LoVo (cell line): ENCODE measurements at regions not wholly inside any gene's neighbourhood (a gene's known extent, or its start where the extent isn't known, plus 50 kb on each side); places are given as distances from the start of the nearest gene placed in this dataset.

Source experiments
- DNase-seq: peaks from one replicate; pipeline ENCODE4 v3.0.0-alpha.2; 2016; ENCODE audit warnings: low spot score

DNA sequence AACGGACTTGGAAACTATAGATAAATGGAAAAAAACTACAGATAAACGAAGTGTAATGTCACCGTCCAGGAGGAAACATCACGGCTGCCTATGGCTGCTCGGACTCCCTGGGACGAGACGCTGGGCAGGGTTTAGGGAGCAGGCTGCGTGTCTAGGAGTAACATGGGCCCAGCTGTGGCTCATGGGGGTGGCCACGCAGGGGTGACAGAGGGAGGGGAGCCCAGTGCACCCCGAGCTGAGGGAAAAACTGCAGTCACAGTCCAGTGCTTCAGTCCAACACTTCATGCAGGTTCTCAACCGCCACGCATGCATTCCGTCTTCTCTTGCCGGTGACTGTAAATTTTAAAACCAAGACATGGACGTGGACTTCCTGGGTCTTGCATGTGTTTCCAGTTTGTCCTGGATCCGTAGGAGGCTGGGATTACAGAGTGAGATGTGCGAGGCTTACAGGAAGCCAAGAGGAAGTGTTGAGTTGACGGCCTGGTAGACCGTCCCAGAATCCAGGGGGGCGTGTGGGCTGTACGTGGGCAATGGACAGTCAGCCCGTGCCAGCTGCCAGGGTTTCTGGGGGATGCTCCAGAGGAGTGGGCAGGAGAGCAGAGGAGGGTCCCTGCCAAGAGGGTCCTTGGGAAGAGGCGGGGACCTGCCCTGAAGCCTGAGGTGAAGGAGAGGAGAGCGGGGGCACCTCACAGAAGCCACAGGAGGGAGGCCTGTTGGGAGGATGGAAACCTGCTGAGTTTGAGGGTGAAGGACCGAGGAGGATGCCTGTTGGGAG, 691.4 kb downstream of the BRD1 start:
- no peak for DNase-seq

- DNase-seq, result no peak
Observed at GRCh38 chr22:49134076-49134475, 693.6 kb downstream of the BRD1 start.

DNA sequence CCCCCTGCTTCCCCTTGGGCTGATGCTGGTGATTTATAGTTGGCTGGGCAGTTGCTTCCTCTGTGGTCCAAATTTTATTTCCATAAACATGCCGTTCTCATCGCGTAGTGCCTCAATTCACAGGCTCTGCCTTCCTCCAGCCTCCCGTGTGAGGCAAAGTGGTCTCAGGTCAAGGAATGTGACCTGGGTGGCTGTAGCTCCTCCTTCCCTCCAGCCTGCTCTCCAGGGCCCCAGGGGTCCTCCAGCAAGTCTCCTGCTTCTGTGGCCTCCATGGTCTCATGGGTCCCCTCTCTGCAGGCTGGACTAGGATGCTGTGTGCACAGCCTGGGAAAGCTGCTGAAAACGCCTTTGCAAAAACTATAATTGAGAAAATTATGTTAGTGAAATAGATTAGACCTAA, 694.1 kb downstream of the BRD1 start:
- no peak for DNase-seq

DNA sequence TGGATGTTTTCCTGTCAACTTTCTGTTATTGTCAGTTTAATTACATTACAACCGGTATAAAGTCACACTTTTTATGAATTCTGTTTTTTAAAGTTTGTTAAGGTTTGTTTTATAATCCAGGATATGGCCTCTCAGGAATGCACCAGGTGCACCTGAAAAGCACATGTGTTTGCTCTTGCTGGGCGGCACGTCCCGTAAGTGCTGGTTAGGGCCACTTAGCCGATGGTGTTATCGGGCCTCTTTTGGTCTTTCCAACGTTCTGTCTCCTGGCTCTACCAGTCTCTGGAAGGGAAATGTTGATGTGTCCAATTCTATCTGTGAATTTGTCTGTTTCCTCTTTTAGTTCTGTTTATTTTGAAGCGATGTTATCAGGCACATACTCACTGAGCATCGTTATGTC, 695.7 kb downstream of the BRD1 start:
- no peak for DNase-seq

DNA sequence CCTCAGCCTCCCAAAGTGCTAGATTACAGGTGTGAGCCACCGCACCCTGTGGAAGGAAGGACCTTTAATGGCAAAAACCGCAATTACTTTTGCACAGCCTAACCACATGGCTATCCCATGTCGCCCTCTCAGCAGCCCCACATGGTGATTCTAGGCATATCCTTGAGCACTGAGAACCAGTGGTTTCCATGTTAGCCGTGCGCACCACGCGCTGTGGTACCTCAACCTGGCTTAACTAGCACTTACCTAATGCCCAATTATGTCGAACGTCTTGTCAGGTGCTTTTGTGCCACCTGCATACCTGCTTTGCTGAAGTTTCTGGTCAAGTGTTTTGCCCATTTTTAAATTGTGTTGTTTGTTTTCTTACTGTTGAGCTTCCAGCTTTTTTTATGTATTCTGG, 697.9 kb downstream of the BRD1 start:
- DNase-seq, result no peak

DNA sequence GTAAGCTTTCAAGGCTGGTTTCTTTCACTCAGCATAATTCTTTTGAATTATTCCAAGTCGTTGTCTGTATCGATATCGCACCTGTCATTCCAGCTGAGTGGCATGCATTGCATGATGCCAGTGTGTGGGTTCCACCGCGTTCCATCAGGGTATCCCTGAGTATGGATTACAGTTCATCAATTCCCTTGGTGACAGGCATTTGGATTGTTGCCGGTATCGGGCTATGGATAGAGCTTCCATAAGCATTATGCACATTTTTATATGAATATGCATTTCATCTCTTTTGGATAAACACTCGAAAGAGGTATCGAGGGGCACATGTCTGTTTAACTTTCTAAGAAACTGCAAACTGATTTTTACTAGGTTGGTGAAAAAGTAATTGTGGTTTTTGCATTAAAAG, 698.8 kb downstream of the BRD1 start:
- DNase-seq, result no peak

DNA sequence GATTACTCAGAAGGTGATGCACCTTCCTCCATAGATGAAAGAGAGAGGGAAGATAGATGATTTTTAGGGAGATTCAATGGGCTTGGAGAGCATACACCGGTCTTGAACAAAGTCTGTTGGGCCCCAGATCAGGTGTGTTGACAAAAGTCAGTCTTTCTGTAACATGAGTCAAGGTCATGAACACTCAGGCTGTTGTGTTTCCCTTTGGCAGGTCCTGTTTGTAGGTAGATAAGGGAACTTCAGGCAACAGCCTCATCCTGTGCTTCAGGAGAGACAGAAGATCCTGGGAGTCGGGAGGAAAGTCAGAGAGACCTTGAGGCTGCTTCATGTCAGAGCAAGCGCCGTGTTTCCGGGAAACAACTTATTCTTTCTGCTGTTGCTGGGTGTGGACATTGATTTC, 703.1 kb downstream of the BRD1 start:
- DNase-seq, result no peak

DNA sequence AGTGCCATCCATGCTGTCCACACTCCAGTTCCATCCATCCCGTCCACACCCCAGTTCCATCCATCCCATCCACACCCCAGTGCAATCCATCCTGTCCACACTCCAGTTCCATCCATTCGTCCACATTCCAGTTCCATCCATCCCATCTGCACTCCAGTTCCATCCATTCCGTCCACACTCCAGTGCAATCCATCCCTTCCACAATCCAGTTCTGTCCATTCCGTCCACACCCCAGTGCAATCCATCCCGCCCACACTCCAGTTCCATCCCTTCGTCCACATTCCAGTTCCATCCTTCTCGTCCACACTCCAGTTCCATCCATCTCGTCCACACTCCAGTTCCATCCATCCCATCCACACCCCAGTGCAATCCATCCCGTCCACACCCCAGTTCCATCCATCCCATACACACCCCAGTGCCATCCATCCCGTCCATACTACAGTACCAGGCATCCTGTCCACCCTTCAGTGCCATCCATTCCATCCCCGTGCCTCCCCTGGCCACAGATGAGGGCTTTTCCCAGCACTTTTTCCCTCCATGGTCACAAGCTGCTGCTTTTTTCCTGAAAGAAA, 704.0 kb downstream of the BRD1 start:
- no peak for DNase-seq

DNA sequence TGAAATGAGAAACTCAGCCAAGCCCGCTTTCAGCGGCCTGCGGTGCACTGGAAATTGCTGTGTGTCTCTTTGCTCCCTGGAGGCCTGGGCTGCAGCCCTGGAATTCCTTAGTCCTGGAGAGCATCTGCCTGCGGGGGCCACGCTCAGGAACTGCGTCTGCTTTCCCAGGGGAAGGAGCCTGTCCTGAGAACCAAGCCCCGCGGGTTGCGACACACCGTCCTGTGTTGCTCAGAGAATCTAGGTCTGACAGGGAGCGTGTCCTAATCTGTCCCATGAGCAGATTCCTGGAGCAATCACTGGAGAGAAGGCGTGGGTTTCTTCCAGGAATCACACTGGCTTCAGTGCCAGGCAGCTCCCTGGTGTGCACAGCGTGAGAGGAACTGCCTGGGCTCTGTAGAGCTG, 708.1 kb downstream of the BRD1 start:
- no peak for DNase-seq

DNA sequence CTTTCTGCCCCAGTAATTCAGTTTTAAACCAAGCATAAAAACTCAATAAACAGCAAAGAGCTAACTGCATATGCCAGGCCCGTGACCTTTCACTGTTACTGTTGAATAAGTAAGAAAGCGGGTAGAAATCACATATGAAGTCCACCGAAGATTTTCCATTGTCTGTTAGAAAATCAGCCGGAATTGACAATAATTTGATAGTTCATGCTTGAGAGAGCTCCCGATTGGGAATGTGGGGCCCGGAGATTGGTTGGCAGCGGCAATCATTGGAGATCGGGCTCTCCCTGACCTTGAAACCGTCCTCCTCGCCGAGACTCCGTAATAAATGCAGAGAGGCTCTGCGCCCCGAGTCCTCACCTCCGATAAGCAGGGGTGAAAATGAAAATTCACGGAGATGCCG, 709.6 kb downstream of the BRD1 start:
- no peak for DNase-seq

DNA sequence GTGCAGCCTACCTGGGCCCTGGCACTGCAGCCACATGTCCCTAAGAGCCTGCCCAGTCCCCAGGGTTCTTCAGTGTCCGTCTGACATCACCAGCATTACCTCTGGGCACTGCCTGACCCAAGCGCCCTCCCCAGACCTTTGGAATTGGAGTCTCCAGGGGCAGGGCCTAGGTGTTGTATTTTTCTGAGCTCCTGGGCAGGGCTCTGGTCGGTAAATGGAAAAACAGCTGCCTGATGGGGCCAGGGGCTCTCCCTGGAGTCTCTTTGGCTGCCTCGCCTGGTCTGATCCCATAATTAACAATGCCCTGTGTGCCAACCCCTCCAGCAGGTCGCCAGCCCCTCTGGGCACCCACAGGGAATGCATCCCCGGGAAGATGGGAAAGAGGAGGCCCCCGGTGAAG, 710.2 kb downstream of the BRD1 start:
- no peak for DNase-seq

GRCh38 chr22:49116486-49117120, 711.1 kb downstream of the BRD1 start:
- no peak for DNase-seq

DNA sequence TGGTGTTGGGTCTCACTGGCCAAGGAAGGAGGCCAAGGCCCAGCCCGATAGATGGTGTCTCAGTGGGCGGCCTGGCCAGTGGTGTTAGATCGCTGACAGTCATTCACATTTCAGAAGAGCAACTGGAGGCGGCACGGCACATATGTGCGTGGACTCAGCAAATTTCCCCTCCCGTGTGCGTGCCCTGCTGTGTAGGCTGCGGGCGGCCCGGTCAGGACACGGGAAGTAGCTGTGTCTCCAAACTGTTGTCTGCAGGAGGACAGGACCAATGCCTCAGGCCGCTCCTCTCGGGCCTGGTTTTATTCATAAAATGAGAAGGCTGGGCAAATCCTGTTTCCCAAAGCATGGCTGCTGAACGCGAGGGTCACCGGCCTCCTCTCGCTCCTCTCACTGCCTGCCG, 711.7 kb downstream of the BRD1 start:
- DNase-seq, result no peak

DNA sequence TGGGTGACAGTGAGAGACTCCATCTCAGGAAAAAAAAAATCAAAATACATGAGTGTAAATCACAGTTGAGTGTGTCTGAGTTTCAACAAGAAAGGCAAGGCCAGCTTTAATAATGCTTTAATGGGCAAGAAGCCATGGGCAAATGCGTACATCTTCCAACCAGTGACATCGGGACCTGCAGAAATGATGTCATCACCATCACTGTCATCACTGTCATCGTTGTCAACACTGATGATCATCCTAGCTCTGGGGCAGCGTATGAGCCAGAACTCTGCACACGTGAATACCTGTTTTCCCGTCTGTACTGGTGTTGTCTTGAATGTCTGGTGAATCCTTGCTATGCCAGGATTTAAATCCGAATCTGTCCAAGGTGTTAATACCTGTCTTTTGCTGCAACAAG, 712.5 kb downstream of the BRD1 start:
- no peak for DNase-seq

DNA sequence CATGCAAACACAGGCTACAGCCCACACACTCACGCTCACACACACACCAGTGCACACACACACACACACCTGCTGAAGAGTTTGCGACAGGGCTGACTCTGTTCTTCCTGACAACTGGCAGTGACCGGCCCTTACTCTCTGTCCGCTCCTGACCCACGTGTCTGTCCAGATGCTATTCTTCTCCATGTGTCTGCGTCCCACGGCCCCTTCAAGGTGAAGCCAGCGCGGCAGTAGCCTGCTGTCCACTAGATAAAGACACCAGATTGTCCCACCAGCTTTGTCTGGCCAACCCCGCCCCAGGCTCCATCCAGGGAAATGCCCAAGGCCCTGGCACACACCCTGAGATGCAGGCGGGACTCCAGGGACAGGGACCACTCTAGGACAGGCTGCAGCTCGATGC, 713.9 kb downstream of the BRD1 start:
- DNase-seq, result no peak

DNA sequence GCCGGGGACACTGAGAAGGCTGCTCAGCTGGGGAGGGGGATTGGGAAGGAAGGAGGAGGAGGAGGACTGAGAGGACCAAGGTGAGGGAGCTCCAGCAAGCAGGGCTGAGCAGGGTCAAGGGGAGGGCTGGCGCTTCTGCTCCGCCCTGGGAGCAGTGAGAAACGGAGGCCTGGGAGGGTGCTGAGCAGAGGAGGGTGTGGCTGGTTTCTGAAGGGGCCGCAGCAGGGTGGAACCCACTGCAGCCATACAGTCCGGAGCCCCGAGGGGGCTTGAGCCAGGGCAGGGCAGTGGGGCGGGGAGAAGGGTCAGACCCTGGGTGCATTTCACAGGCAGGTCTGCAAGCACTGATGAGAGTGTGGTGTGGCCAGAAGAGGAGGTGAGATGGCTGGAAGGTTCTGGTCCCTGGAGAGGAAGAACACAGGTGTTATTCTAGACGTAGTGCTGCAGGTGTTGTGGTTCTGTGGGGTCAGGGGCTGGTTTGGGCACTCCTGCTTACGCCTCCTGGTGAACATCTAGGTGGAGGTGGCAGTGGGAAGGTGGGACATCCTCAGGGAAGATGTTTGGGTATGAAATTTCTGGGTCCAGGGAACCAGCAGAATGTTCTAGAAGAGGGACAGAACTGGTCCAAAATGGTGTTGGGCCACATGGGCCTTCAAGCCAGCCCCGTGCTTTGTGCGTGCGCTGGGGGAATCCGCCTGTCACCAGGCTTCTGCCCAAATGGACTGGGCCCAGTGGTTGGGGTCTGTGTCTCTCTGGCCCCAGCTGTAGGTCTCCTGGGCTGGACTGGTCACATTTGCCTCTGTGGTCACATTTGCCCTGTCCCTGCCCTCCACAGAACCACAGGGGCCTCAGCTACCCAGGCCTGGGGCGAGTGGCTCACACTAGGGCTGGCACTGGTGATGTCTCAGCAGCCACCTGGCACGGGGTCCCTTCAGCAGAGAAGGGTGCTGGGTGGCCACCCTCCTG, 714.7 kb downstream of the BRD1 start:
- no peak for DNase-seq

DNA sequence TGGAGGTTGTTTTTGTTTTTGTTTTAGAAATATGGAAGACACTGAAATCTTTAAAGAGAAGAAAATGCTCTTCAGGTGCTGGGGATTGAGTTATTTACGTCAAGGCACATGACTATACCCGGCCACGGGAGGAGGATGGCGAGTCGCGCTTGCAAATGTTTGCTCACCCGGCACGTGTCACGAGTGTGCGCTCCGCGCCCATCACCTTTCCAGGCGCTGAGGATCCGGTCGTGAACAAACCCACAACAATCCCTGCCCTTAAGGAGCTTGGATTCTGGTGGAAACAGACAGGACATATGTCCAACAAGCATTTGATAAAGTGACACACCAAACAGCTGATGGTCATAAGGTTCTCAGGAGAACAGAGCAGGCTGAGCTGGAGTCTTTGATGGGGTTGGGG, 715.5 kb downstream of the BRD1 start:
- no peak for DNase-seq

- no peak for DNase-seq
Observed at GRCh38 chr22:49111085-49111484, 716.6 kb downstream of the BRD1 start.

- no peak for DNase-seq
Observed at GRCh38 chr22:49108636-49109315, 718.9 kb downstream of the BRD1 start.

- DNase-seq, result no peak
Observed at GRCh38 chr22:49107961-49108530, 719.6 kb downstream of the BRD1 start.

DNA sequence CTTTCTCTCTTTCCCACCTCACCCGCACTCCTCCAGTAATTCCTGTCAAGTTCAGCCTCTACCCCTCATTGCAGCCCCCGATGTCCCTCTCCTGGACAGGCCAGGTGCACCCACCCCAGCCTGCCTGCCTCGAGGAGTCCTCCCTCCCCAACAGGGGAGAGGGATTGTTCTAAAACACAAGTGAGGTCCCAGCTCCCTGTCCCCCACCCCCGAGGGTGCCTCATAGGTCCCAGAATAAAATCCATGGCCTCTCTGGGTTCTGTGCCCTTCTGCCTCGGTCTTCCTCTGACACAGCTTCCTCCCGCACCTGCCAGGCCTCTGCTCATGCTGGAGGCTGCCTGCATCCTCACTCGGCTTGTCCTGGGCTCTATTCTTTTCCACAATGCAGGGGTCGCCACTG, 720.1 kb downstream of the BRD1 start:
- no peak for DNase-seq

GRCh38 chr22:49106842-49107152, 720.9 kb downstream of the BRD1 start:
- DNase-seq, result no peak
